K562 (cell line): ENCODE measurements at regions not wholly inside any gene's neighbourhood (a gene's known extent, or its start where the extent isn't known, plus 50 kb on each side); places are given as distances from the start of the nearest gene placed in this dataset.

Experiments used
- BRCA1 ChIP-seq, 2 experiments: fragments of 450-650 bp in 1 of 2; sonication (generic) in 1 of 2; formaldehyde crosslinking in 1 of 2; IDR thresholded peaks; 2 replicates each; pipeline versions ENCODE4 v1.5.0 to v1.6.1; 2017 to 2020; ENCODE audit warnings: mild to moderate bottlenecking in 1 of 2, missing genetic modification reagents in 1 of 2
- CBFB ChIP-seq: sonication (generic); formaldehyde crosslinking; IDR thresholded peaks from 2 replicates; pipeline ENCODE4 v1.4.0; 2020; ENCODE audit warnings: mild to moderate bottlenecking, missing genetic modification reagents
- KLF1 ChIP-seq: fragments of 450-650 bp; IDR thresholded peaks from 2 replicates; pipeline ENCODE4 v1.6.1; 2016; ENCODE audit warnings: missing genetic modification characterization, missing compliant biosample characterization
- NFE2L1 ChIP-seq: fragments of 450-650 bp; IDR thresholded peaks from 2 replicates; pipeline ENCODE4 v1.6.1; 2016; ENCODE audit warnings: missing genetic modification characterization, low read depth, mild to moderate bottlenecking, missing compliant biosample characterization, moderate library complexity, borderline replicate concordance
- NONO ChIP-seq, 2 experiments: fragments of 200-400 bp in 1 of 2; fragments of 450-650 bp in 1 of 2; formaldehyde crosslinking in 1 of 2; IDR thresholded peaks; 2 replicates each; pipeline ENCODE4 v1.6.1; 2017; ENCODE audit warnings: low read depth in 2 of 2, mild to moderate bottlenecking in 2 of 2, moderate library complexity in 2 of 2, low read length in 1 of 2
- SIN3A ChIP-seq, 2 experiments: fragments of 150-350 bp in 1 of 2; IDR thresholded peaks; 2 replicates each; pipeline ENCODE4 v1.6.1; 2011 to 2016; ENCODE audit warnings: borderline replicate concordance in 2 of 2, low read depth in 2 of 2, low read length in 2 of 2, mild to moderate bottlenecking in 2 of 2, moderate library complexity in 2 of 2; ENCODE audit not compliant: control insufficient read depth in 1 of 2
- ZFP36 ChIP-seq: fragments of 150-350 bp; IDR thresholded peaks from 2 replicates; pipeline ENCODE4 v1.6.1; 2018; ENCODE audit warnings: low read length, low read depth; ENCODE audit not compliant: partially characterized antibody
- ZNF408 ChIP-seq: fragments of 250-450 bp; sonication (Bioruptor Pico); IDR thresholded peaks from 2 replicates; pipeline ENCODE4 v1.4.0; 2020; ENCODE audit warnings: low read depth, mild to moderate bottlenecking, moderate library complexity
- TF ChIP-seq, protein P1 (sequence below): fragments of 450-650 bp; IDR thresholded peaks from 2 replicates; pipeline ENCODE4 v1.6.1; 2018; ENCODE audit not compliant: partially characterized antibody
- TF ChIP-seq, protein P2 (sequence below), 2 experiments: fragments of 450-650 bp; IDR thresholded peaks; 2 replicates each; pipeline ENCODE4 v1.6.1; 2018; ENCODE audit warnings: mild to moderate bottlenecking in 2 of 2, low read depth in 1 of 2; ENCODE audit not compliant: partially characterized antibody in 2 of 2
- TF ChIP-seq, protein P3 (sequence below), 3 experiments: IDR thresholded peaks in 2 of 3; conservative IDR thresholded peaks in 1 of 3; 2 replicates each; pipeline ENCODE4 v1.5.1; 2011 to 2012; ENCODE audit warnings: low read length in 3 of 3, mild to moderate bottlenecking in 3 of 3, control low read depth in 2 of 3, improper control_type of control experiment in 1 of 3, inconsistent platforms in 1 of 3, low read depth in 1 of 3, mixed read lengths in 1 of 3, moderate library complexity in 1 of 3; ENCODE audit not compliant: insufficient read depth in 2 of 3
- TF ChIP-seq, protein P4 (sequence below): fragments of 450-650 bp; IDR thresholded peaks from 2 replicates; pipeline ENCODE4 v1.6.1; 2016; ENCODE audit warnings: mild to moderate bottlenecking
- TF ChIP-seq, protein P5 (sequence below): sonication (generic); formaldehyde crosslinking; IDR thresholded peaks from 2 replicates; pipeline ENCODE4 v1.9.0; 2022; ENCODE audit warnings: mild to moderate bottlenecking, missing genetic modification reagents

DNA sequence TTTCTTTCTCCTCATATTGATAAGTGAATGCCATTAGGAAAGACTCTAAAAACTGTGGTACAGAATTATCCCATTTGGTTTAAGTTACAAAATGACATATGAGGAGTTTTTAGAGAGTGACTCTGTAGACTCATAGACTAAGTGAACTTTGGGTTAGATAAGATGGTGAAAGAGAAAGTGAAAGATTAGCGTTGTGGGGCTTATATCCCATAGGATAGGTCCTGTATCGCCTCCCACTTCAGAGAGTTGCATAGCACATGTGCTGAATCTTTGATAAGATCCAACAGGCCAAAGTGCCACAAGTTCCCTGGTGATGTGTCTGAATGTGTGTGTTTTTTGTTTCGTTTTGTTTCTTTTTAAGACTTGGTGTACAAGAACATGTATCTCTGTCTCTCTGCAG is 666.9 kb downstream of the MECOM start:
- TF ChIP-seq ZFP36 (no peak), KLF1 (tag) (no peak), BRCA1 (IDR thresholded peaks at IDR 0.05) (no peak), BRCA1 (CRISPR knock-in tag; IDR thresholded peaks at IDR 0.05) (no peak), NFE2L1 (tag) (no peak), NONO (IDR thresholded peaks at IDR 0.05; ENCODE audit: low read depth in 2 of 2, low read length in 1 of 2) (no peak), SIN3A (IDR thresholded peaks at IDR 0.05; ENCODE audit: borderline replicate concordance in 2 of 2, control insufficient read depth in 1 of 2, low read depth in 2 of 2, low read length in 2 of 2) (no peak), CBFB (no peak), ZNF408 (CRISPR knock-in tag) (no peak)
- TF ChIP-seq, protein P1, sequence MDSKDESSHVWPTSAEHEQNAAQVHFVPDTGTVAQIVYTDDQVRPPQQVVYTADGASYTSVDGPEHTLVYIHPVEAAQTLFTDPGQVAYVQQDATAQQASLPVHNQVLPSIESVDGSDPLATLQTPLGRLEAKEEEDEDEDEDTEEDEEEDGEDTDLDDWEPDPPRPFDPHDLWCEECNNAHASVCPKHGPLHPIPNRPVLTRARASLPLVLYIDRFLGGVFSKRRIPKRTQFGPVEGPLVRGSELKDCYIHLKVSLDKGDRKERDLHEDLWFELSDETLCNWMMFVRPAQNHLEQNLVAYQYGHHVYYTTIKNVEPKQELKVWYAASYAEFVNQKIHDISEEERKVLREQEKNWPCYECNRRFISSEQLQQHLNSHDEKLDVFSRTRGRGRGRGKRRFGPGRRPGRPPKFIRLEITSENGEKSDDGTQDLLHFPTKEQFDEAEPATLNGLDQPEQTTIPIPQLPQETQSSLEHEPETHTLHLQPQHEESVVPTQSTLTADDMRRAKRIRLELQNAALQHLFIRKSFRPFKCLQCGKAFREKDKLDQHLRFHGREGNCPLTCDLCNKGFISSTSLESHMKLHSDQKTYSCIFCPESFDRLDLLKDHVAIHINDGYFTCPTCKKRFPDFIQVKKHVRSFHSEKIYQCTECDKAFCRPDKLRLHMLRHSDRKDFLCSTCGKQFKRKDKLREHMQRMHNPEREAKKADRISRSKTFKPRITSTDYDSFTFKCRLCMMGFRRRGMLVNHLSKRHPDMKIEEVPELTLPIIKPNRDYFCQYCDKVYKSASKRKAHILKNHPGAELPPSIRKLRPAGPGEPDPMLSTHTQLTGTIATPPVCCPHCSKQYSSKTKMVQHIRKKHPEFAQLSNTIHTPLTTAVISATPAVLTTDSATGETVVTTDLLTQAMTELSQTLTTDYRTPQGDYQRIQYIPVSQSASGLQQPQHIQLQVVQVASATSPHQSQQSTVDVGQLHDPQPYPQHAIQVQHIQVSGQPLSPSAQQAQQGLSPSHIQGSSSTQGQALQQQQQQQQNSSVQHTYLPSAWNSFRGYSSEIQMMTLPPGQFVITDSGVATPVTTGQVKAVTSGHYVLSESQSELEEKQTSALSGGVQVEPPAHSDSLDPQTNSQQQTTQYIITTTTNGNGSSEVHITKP: no peak
- TF ChIP-seq, protein P2, sequence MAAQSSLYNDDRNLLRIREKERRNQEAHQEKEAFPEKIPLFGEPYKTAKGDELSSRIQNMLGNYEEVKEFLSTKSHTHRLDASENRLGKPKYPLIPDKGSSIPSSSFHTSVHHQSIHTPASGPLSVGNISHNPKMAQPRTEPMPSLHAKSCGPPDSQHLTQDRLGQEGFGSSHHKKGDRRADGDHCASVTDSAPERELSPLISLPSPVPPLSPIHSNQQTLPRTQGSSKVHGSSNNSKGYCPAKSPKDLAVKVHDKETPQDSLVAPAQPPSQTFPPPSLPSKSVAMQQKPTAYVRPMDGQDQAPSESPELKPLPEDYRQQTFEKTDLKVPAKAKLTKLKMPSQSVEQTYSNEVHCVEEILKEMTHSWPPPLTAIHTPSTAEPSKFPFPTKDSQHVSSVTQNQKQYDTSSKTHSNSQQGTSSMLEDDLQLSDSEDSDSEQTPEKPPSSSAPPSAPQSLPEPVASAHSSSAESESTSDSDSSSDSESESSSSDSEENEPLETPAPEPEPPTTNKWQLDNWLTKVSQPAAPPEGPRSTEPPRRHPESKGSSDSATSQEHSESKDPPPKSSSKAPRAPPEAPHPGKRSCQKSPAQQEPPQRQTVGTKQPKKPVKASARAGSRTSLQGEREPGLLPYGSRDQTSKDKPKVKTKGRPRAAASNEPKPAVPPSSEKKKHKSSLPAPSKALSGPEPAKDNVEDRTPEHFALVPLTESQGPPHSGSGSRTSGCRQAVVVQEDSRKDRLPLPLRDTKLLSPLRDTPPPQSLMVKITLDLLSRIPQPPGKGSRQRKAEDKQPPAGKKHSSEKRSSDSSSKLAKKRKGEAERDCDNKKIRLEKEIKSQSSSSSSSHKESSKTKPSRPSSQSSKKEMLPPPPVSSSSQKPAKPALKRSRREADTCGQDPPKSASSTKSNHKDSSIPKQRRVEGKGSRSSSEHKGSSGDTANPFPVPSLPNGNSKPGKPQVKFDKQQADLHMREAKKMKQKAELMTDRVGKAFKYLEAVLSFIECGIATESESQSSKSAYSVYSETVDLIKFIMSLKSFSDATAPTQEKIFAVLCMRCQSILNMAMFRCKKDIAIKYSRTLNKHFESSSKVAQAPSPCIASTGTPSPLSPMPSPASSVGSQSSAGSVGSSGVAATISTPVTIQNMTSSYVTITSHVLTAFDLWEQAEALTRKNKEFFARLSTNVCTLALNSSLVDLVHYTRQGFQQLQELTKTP (IDR thresholded peaks at IDR 0.05; ENCODE audit: low read depth in 1 of 2, partially characterized antibody in 2 of 2): no peak
- TF ChIP-seq, protein P3, sequence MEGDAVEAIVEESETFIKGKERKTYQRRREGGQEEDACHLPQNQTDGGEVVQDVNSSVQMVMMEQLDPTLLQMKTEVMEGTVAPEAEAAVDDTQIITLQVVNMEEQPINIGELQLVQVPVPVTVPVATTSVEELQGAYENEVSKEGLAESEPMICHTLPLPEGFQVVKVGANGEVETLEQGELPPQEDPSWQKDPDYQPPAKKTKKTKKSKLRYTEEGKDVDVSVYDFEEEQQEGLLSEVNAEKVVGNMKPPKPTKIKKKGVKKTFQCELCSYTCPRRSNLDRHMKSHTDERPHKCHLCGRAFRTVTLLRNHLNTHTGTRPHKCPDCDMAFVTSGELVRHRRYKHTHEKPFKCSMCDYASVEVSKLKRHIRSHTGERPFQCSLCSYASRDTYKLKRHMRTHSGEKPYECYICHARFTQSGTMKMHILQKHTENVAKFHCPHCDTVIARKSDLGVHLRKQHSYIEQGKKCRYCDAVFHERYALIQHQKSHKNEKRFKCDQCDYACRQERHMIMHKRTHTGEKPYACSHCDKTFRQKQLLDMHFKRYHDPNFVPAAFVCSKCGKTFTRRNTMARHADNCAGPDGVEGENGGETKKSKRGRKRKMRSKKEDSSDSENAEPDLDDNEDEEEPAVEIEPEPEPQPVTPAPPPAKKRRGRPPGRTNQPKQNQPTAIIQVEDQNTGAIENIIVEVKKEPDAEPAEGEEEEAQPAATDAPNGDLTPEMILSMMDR (IDR thresholded peaks at IDR 0.05 in 2 of 3, conservative IDR thresholded peaks at IDR 0.05 in 1 of 3; ENCODE audit: insufficient read depth in 2 of 3, low read depth in 1 of 3, low read length in 3 of 3): no peak
- TF ChIP-seq, protein P4, sequence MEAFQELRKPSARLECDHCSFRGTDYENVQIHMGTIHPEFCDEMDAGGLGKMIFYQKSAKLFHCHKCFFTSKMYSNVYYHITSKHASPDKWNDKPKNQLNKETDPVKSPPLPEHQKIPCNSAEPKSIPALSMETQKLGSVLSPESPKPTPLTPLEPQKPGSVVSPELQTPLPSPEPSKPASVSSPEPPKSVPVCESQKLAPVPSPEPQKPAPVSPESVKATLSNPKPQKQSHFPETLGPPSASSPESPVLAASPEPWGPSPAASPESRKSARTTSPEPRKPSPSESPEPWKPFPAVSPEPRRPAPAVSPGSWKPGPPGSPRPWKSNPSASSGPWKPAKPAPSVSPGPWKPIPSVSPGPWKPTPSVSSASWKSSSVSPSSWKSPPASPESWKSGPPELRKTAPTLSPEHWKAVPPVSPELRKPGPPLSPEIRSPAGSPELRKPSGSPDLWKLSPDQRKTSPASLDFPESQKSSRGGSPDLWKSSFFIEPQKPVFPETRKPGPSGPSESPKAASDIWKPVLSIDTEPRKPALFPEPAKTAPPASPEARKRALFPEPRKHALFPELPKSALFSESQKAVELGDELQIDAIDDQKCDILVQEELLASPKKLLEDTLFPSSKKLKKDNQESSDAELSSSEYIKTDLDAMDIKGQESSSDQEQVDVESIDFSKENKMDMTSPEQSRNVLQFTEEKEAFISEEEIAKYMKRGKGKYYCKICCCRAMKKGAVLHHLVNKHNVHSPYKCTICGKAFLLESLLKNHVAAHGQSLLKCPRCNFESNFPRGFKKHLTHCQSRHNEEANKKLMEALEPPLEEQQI: no peak
- TF ChIP-seq, protein P5, sequence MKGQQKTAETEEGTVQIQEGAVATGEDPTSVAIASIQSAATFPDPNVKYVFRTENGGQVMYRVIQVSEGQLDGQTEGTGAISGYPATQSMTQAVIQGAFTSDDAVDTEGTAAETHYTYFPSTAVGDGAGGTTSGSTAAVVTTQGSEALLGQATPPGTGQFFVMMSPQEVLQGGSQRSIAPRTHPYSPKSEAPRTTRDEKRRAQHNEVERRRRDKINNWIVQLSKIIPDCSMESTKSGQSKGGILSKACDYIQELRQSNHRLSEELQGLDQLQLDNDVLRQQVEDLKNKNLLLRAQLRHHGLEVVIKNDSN: no peak
